B cell (primary cell): ENCODE measurements at regions not wholly inside any gene's neighbourhood (a gene's known extent, or its start where the extent isn't known, plus 50 kb on each side); places are given as distances from the start of the nearest gene placed in this dataset.

Experiments
- ATAC-seq: fragments of 200-7000 bp; cut with Tn5 transposase; one replicate; pipeline ENCODE4 v1.10.0; 2021; ENCODE audit warnings: low read depth, mild to moderate bottlenecking, moderate number of reproducible peaks, moderate library complexity
- CTCF ChIA-PET: fragments of 350-600 bp; sonication (Branson Sonifier 250); formaldehyde crosslinking; loops from one replicate; lab custom pipeline; 2021; ENCODE audit warnings: antibody characterized with exemption, inconsistent platforms; lab: Charles Lee
- POLR2A ChIA-PET: fragments of 350-600 bp; sonication (Branson Sonifier 250); formaldehyde crosslinking; loops from one replicate; lab custom pipeline; 2021; ENCODE audit warnings: antibody characterized with exemption; lab: Charles Lee
- DNase-seq: peaks from one replicate; pipeline ENCODE4 v3.0.0; 2013
- H2AFZ ChIP-seq: 2 replicates; pipeline ENCODE4 v1.6.1; 2012; ENCODE audit warnings: mild to moderate bottlenecking, low read depth, low read length; ENCODE audit not compliant: insufficient read depth, poor library complexity, severe bottlenecking
- H3K27ac ChIP-seq, 2 donors: 1 replicate in 1 of 2; 2 replicates in 1 of 2; pipeline ENCODE4 v1.5.1; 2012 to 2013; ENCODE audit warnings: low read length in 2 of 2, mild to moderate bottlenecking in 2 of 2, moderate library complexity in 1 of 2
- H3K27me3 ChIP-seq, 4 experiments: fragments of 200-600 bp in 1 of 4; sonication (generic) in 1 of 4; replicated peaks in 1 of 4; 1 replicate in 2 of 4; 2 replicates in 2 of 4; pipeline versions ENCODE4 v1.6.1 to v1.7.0; 2013 to 2016; ENCODE audit warnings: low read length in 3 of 4, mild to moderate bottlenecking in 2 of 4, mixed read lengths in 1 of 4, moderate library complexity in 1 of 4; ENCODE audit not compliant: insufficient read depth in 4 of 4, control insufficient read depth in 3 of 4; ENCODE audit errors: control extremely low read depth in 1 of 4
- H3K36me3 ChIP-seq, 2 experiments: replicated peaks in 1 of 2; 1 replicate in 1 of 2; 2 replicates in 1 of 2; pipeline versions ENCODE4 v1.6.1 to v1.7.1; 2013; ENCODE audit warnings: low read length in 1 of 2; ENCODE audit not compliant: insufficient read depth in 2 of 2, control insufficient read depth in 1 of 2; ENCODE audit errors: control extremely low read depth in 1 of 2, extremely low read depth in 1 of 2
- H3K4me1 ChIP-seq, 2 donors: fragments of 200-600 bp in 1 of 2; sonication (generic) in 1 of 2; 1 replicate in 1 of 2; 2 replicates in 1 of 2; pipeline versions ENCODE4 v1.5.1 to v1.6.1; 2013 to 2017; ENCODE audit warnings: low read length in 2 of 2; ENCODE audit not compliant: control insufficient read depth in 2 of 2, insufficient read depth in 2 of 2
- H3K4me2 ChIP-seq: replicated peaks from 2 replicates; pipeline ENCODE3; 2012; ENCODE audit warnings: mild to moderate bottlenecking, low read depth, low read length; ENCODE audit not compliant: poor library complexity, severe bottlenecking
- H3K4me3 ChIP-seq, 5 experiments: fragments of 200-600 bp in 1 of 5; sonication (generic) in 1 of 5; 1 replicate in 3 of 5; 2 replicates in 2 of 5; pipeline versions ENCODE4 v1.5.1 to v1.7.0; 2011 to 2016; ENCODE audit warnings: low read length in 4 of 5, mild to moderate bottlenecking in 4 of 5, low read depth in 2 of 5, control low read depth in 1 of 5, moderate library complexity in 1 of 5; ENCODE audit not compliant: insufficient read depth in 1 of 5; ENCODE audit errors: control extremely low read depth in 1 of 5, extremely low read depth in 1 of 5
- H3K79me2 ChIP-seq: fragments of 200-600 bp; sonication (generic); one replicate; pipeline ENCODE4 v1.6.0; 2016; ENCODE audit warnings: low read length; ENCODE audit not compliant: control insufficient read depth, insufficient read depth
- H3K9ac ChIP-seq: fragments of 200-600 bp; sonication (generic); 2 replicates; pipeline ENCODE4 v1.6.1; 2017; ENCODE audit warnings: mild to moderate bottlenecking, low read length, moderate library complexity
- H3K9me3 ChIP-seq, 3 donors: one replicate each; pipeline versions ENCODE4 v1.6.1 to v1.7.1; 2013; ENCODE audit warnings: low read length in 2 of 3; ENCODE audit not compliant: control insufficient read depth in 2 of 3, insufficient read depth in 1 of 3; ENCODE audit errors: control extremely low read depth in 1 of 3
- H4K20me1 ChIP-seq: 2 replicates; pipeline ENCODE4 v1.6.0; 2012; ENCODE audit warnings: mild to moderate bottlenecking, low read length; ENCODE audit not compliant: insufficient read depth, control insufficient read depth, poor library complexity, severe bottlenecking
- H3K27ac Mint-ChIP-seq: one replicate; pipeline ENCODE4 v1.8.0; 2021; ENCODE audit warnings: mixed read lengths
- H3K27me3 Mint-ChIP-seq: one replicate; pipeline ENCODE4 v1.8.0; 2021; ENCODE audit warnings: mixed read lengths
- H3K4me1 Mint-ChIP-seq: one replicate; pipeline ENCODE4 v1.8.0; 2021; ENCODE audit warnings: mixed read lengths
- H3K4me3 Mint-ChIP-seq: one replicate; pipeline ENCODE4 v1.8.0; 2021; ENCODE audit warnings: mixed read lengths
- H3K9me3 Mint-ChIP-seq: one replicate; pipeline ENCODE4 v1.8.0; 2022; ENCODE audit warnings: mixed read lengths; ENCODE audit not compliant: insufficient read depth
- EZH2 ChIP-seq: IDR thresholded peaks from 2 replicates; pipeline ENCODE4 v1.6.1; 2012; ENCODE audit warnings: borderline replicate concordance, low read depth, mild to moderate bottlenecking, moderate library complexity, low read length; ENCODE audit not compliant: insufficient read depth, poor library complexity, severe bottlenecking
- WGBS: methylation state at CpG from one replicate; pipeline ENCODE4 v1.1.5; 2013; ENCODE audit warnings: missing lambda C conversion rate; ENCODE audit not compliant: insufficient coverage; 5-methylcytosine and 5-hydroxymethylcytosine counted together
- intact Hi-C: fragments of 100-400 bp; cut with micrococcal nuclease; formaldehyde crosslinking; loops from one replicate; pipeline ENCODE4 v1.10.0; 2022
- TF ChIP-seq, protein P1 (sequence below): fragments of 200-600 bp; IDR thresholded peaks from one replicate; pipeline ENCODE4 v1.8.0; 2022; ENCODE audit warnings: antibody characterized with exemption, mild to moderate bottlenecking

DNA sequence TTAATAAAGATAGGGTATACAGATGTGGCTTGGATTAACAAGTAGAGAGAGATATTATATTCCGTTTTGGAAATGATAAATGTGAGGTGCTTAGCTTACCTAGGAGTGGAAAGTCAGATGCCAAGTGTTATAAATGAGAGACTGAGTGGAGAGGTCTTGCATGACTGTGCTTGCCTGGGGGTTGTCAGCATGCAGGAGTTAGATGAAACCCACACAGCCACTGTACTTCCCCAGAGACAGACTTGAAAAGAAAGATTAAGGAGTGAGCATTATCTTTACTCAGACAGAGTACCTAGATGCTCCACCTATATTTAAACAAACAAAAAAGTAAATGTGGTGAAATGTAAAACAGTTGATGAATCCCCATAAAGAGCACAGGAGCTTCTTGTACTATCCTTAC lies 482.7 kb downstream of the RIT2 start:
- Mint-ChIP-seq H3K4me1 (no peaks in the 10 kb centered on the region), H3K27me3 (no peaks in the 10 kb centered on the region), H3K4me3 (no peak overlapping the region), H3K27ac (no peak overlapping the region), H3K9me3 (peaks cover 2% of the 10 kb centered on the region)
- Histone ChIP-seq H4K20me1 (no peaks in the 10 kb centered on the region), H3K27me3 (no peaks in the 10 kb centered on the region), H3K9ac (no peak overlapping the region), H3K4me2 (no peak overlapping the region), H2AFZ (no peak overlapping the region), H3K27ac (no peak overlapping the region), H3K9me3 (no peaks in the 10 kb centered on the region), H3K4me1 (no peaks in the 10 kb centered on the region), H3K79me2 (no peaks in the 10 kb centered on the region), H3K4me3 (no peak overlapping the region), H3K36me3 (no peaks in the 10 kb centered on the region)
- ATAC-seq: no peak
- no peak for DNase-seq
- ChIA-PET POLR2A (no interaction called here), CTCF (no interaction called here)
- no peak for TF ChIP-seq EZH2
- TF ChIP-seq, protein P1, sequence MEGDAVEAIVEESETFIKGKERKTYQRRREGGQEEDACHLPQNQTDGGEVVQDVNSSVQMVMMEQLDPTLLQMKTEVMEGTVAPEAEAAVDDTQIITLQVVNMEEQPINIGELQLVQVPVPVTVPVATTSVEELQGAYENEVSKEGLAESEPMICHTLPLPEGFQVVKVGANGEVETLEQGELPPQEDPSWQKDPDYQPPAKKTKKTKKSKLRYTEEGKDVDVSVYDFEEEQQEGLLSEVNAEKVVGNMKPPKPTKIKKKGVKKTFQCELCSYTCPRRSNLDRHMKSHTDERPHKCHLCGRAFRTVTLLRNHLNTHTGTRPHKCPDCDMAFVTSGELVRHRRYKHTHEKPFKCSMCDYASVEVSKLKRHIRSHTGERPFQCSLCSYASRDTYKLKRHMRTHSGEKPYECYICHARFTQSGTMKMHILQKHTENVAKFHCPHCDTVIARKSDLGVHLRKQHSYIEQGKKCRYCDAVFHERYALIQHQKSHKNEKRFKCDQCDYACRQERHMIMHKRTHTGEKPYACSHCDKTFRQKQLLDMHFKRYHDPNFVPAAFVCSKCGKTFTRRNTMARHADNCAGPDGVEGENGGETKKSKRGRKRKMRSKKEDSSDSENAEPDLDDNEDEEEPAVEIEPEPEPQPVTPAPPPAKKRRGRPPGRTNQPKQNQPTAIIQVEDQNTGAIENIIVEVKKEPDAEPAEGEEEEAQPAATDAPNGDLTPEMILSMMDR: no peak
- 25% methylated on average over 1 of the region's 1 CpG for WGBS
- intact Hi-C loops: no loop called here

DNA sequence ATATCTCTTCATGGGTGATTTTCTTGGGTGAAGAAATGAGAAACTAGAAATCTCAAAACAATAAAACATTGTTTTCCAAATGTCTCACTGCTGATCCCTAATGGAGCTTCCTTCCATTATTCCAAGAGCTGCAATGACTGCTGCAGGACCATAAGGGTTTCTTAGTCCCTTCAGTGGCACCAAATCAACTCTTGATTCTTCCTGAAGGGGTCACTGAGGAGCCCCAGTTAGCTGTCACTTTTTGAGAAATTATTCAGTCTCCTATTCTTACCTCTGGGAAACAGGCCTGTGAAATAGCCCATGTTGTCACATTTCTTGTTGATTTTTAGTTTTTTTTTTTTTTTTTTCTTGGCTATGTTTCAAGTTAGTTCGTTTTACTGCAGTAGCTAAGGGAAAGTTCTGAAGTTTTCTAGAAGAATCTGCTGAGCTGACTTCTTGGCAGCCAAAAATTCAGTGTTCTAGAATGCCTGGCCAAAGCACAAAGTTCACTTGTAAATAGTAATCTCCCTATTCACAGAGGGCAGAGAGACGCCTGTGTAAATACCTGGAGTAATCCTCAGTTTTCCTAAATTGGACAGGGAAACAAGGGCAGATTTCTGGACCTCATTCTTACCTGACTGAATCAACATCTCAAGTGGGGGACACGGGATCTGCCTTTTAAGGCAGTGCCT lies 480.0 kb downstream of the RIT2 start:
- Histone ChIP-seq H3K36me3 (no peaks in the 10 kb centered on the region), H3K79me2 (no peaks in the 10 kb centered on the region), H3K9me3 (no peaks in the 10 kb centered on the region), H4K20me1 (no peaks in the 10 kb centered on the region), H2AFZ (no peak overlapping the region), H3K27ac (no peak overlapping the region), H3K9ac (no peak overlapping the region), H3K4me1 (no peaks in the 10 kb centered on the region), H3K27me3 (no peaks in the 10 kb centered on the region), H3K4me2 (no peak overlapping the region), H3K4me3 (no peak overlapping the region)
- Mint-ChIP-seq H3K9me3 (peaks cover 2% of the 10 kb centered on the region), H3K4me1 (no peaks in the 10 kb centered on the region), H3K27me3 (no peaks in the 10 kb centered on the region), H3K4me3 (no peak overlapping the region), H3K27ac (no peak overlapping the region)
- TF ChIP-seq, protein P1: no peak
- no peak for TF ChIP-seq EZH2
- WGBS: 90% methylated on average over 2 of the region's 3 CpGs
- no peak for DNase-seq
- intact Hi-C loops: no loop called here
- POLR2A ChIA-PET: no interaction called here
- CTCF ChIA-PET: no interaction called here
- no peak for ATAC-seq
